Lung (tissue), 11 donors: ENCODE measurements at regions not wholly inside any gene's neighbourhood (a gene's known extent, or its start where the extent isn't known, plus 50 kb on each side); places are given as distances from the start of the nearest gene placed in this dataset.
A peak's percentile ranks its signal among the peaks of the same experiment; 100 is the strongest.
"Not testable (repeated sequence)": the region's sequence is repeated elsewhere in the genome, so short reads cannot be mapped to it uniquely, and the experiment has no call there.

ENCODE experiments used
- ATAC-seq: fragments of 200-7000 bp; cut with Tn5 transposase; one replicate; pipeline ENCODE4 v1.9.1; 2020; ENCODE audit warnings: moderate number of reproducible peaks; ENCODE audit not compliant: insufficient read depth, low FRiP score
- DNase-seq, 3 donors: peaks; one replicate each; pipeline ENCODE4 v3.0.0-alpha.2; 2013 to 2017
- H3K27ac ChIP-seq, 2 donors: one replicate each; pipeline ENCODE4 v1.5.1; 2013; ENCODE audit warnings: mild to moderate bottlenecking in 2 of 2, moderate library complexity in 2 of 2, control low read depth in 1 of 2, inconsistent platforms in 1 of 2, low read depth in 1 of 2, low read length in 1 of 2
- H3K27me3 ChIP-seq, 3 donors: one replicate each; pipeline ENCODE4 v1.5.1; 2013; ENCODE audit warnings: low read length in 2 of 3; ENCODE audit not compliant: control insufficient read depth in 3 of 3, insufficient read depth in 3 of 3
- H3K36me3 ChIP-seq, 4 donors: one replicate each; pipeline ENCODE4 v1.5.1; 2013; ENCODE audit warnings: low read length in 4 of 4, mild to moderate bottlenecking in 1 of 4, moderate library complexity in 1 of 4; ENCODE audit not compliant: control insufficient read depth in 4 of 4, insufficient read depth in 4 of 4
- H3K4me1 ChIP-seq, 5 donors: one replicate each; pipeline ENCODE4 v1.5.1; 2013; ENCODE audit warnings: low read length in 5 of 5, mild to moderate bottlenecking in 2 of 5, moderate library complexity in 1 of 5; ENCODE audit not compliant: control insufficient read depth in 5 of 5, insufficient read depth in 5 of 5
- H3K4me3 ChIP-seq: one replicate; pipeline ENCODE4 v1.5.1; 2013; ENCODE audit warnings: mild to moderate bottlenecking, control low read depth, moderate library complexity
- H3K9ac ChIP-seq, 2 donors: one replicate each; pipeline ENCODE4 v1.5.1; 2013; ENCODE audit warnings: low read length in 2 of 2, control low read depth in 1 of 2; ENCODE audit not compliant: insufficient read depth in 1 of 2
- H3K9me3 ChIP-seq, 4 donors: one replicate each; pipeline ENCODE4 v1.5.1; 2013; ENCODE audit warnings: low read length in 3 of 4, mild to moderate bottlenecking in 1 of 4, moderate library complexity in 1 of 4; ENCODE audit not compliant: control insufficient read depth in 4 of 4, insufficient read depth in 3 of 4
- CTCF ChIP-seq: IDR thresholded peaks from 2 replicates; pipeline ENCODE4 v1.5.1; 2012; ENCODE audit warnings: mild to moderate bottlenecking; ENCODE audit errors: control extremely low read depth, extremely low read depth
- WGBS, 2 donors: extraction: QIAGEN DNeasy Blood & Tissue Kit; methylation state at CpG; one replicate each; pipeline ENCODE4 v1.1.7; 2013; 5-methylcytosine and 5-hydroxymethylcytosine counted together
- donor health status: control.
- donor health status: control.
- donor health status: Bipolar disorder and iron deficiency.
- donor health status: healthy.
- donor health status: DM: yes; HTN: yes; CAD: no.

GRCh38 chr3:28615971-28616370 is 267.3 kb upstream of the AZI2 start:
- Histone ChIP-seq H3K4me1 (peaks cover 0 to 25% (median 0%) of the 10 kb centered on the region in 5 donors), H3K9ac (no peak overlapping the region), H3K9me3 (no peaks in the 10 kb centered on the region), H3K36me3 (no peaks in the 10 kb centered on the region), H3K27me3 (no peaks in the 10 kb centered on the region), H3K27ac (no peak overlapping the region), H3K4me3 (no peak overlapping the region)
- 70 to 74% methylated on average over 2 of the region's 2 CpGs for WGBS, 2 donors
- no peak for TF ChIP-seq CTCF
- ATAC-seq (no peak), DNase-seq (peak; percentile 72 to 92 (median 84))

GRCh38 chr3:28617821-28618220 is 269.2 kb upstream of the AZI2 start:
- Histone ChIP-seq H3K9ac (no peak overlapping the region), H3K4me1 (peaks cover 0 to 25% (median 0%) of the 10 kb centered on the region in 5 donors), H3K27me3 (no peaks in the 10 kb centered on the region), H3K4me3 (no peak overlapping the region), H3K36me3 (no peaks in the 10 kb centered on the region), H3K27ac (no peak overlapping the region), H3K9me3 (no peaks in the 10 kb centered on the region)
- ATAC-seq (no peak), DNase-seq (peak in 2 of 3 donors; percentile 26 to 41)
- WGBS, 2 donors = 57 to 71% methylated on average over 1 of the region's 1 CpG
- no peak for TF ChIP-seq CTCF

GRCh38 chr3:28623106-28623505 is 274.5 kb upstream of the AZI2 start:
- ATAC-seq (no peak), DNase-seq (no peak)
- H3K9me3 ChIP-seq = no peaks in the 10 kb centered on the region
- H3K27ac ChIP-seq = no peak overlapping the region
- no peak for TF ChIP-seq CTCF
- H3K4me1 ChIP-seq = peaks cover 0 to 4% (median 0%) of the 10 kb centered on the region in 5 donors
- WGBS, 2 donors = 90 to 95% methylated on average over 5 of the region's 5 CpGs
- H3K9ac ChIP-seq = no peak overlapping the region
- H3K36me3 ChIP-seq = no peaks in the 10 kb centered on the region
- H3K27me3 ChIP-seq = no peaks in the 10 kb centered on the region
- no peak overlapping the region for H3K4me3 ChIP-seq

- 69 to 77% methylated on average over 3 of the region's 3 CpGs for WGBS, 2 donors
- no peaks in the 10 kb centered on the region for H3K36me3 ChIP-seq
Measured at GRCh38 chr3:28624084-28624483, 275.5 kb upstream of the AZI2 start.

GRCh38 chr3:28627843-28628242 is 279.2 kb upstream of the AZI2 start:
- ATAC-seq, DNase-seq, H3K27ac ChIP-seq, H3K9ac ChIP-seq, H3K4me1 ChIP-seq, H3K36me3 ChIP-seq, H3K4me3 ChIP-seq, H3K27me3 ChIP-seq, H3K9me3 ChIP-seq: not testable (repeated sequence)
- 80 to 84% methylated on average over 2 of the region's 2 CpGs for whole genome bisulfite sequencing, 2 donors

More at GRCh38 chr3:28624084-28624483, 275.5 kb upstream of the AZI2 start:
- Histone ChIP-seq H3K9ac (no peak overlapping the region), H3K4me1 (no peaks in the 10 kb centered on the region), H3K27ac (no peak overlapping the region), H3K9me3 (no peaks in the 10 kb centered on the region), H3K27me3 (no peaks in the 10 kb centered on the region), H3K4me3 (no peak overlapping the region)
- TF ChIP-seq CTCF = no peak
- no peak for DNase-seq
- ATAC-seq = no peak
